Activated CD4-positive, alpha-beta T cell treated with anti-CD3 and anti-CD28 coated beads, Interleukin-2, amount 50 U/mL, for 1 hour (primary cell): ENCODE measurements at regions not wholly inside any gene's neighbourhood (a gene's known extent, or its start where the extent isn't known, plus 50 kb on each side); places are given as distances from the start of the nearest gene placed in this dataset.
"Not testable (repeated sequence)": the region's sequence is repeated elsewhere in the genome, so short reads cannot be mapped to it uniquely, and the experiment has no call there.

Source experiments
- DNase-seq: peaks from one replicate; pipeline ENCODE4 v3.0.0-alpha.2; 2020

GRCh38 chr17:20774472-20775135, 195.1 kb downstream of the CDRT15L2 start:
- DNase-seq: no peak

DNA sequence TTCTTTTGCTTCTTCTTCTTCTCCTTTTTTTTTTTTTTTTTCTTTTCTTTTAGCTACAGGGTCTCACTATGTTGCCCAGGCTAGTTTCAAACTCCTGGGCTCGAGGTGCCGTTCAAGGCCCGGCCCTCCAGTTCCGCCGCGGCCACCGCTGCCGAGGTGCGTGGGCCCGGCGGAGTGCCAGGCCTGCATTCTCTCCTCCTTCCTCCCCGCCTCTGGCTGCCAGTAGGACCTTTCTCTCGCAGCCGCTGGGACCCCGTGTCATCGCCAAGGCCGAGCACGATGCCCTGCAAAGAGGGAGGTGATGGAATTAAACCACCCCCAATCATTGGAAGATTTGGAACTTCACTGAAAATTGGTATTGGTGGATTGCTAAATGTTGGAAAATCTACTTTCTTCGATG, 195.8 kb downstream of the CDRT15L2 start:
- DNase-seq: no peak

DNA sequence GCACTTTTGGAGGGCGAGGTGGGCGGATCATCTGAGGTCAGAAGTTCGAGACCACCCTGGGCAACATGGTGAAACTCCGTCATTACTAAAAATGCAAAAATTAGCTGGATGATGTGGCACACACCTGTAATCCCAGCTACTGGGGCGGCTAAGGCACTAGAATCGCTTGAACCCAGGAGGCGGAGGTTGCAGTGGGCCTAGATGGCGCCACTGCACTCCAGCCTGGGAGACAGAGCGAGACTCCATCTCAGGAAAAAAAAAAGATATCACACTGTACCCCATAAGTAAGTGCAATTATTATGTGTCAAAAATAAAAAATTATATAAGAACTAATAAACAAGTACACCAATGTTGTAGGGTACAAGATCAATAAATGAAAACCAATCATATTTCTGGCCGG, 200.0 kb downstream of the CDRT15L2 start:
- no peak for DNase-seq

DNA sequence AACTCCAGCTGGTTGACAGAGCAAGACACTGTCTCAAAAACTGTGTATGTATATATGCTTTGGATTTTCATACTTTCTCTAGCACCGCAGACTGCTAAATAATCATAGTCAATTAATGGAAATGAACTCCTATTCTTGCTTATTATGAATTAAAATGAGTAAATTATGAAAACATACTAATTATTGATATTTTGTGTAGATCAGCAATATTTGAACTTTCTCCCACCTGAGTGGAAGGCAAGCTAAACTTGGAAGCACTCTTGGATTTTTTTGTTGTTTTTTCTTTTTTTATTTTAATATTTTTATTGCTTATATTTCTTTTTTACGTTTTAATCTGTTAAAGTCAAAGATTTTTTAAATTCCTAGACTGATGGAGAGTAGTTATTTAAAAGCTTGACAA, 201.7 kb downstream of the CDRT15L2 start:
- no peak for DNase-seq

GRCh38 chr17:20781869-20782268, 202.3 kb downstream of the CDRT15L2 start:
- DNase-seq: not testable (repeated sequence)

GRCh38 chr17:20783091-20783490, 203.6 kb downstream of the CDRT15L2 start:
- DNase-seq: no peak

DNA sequence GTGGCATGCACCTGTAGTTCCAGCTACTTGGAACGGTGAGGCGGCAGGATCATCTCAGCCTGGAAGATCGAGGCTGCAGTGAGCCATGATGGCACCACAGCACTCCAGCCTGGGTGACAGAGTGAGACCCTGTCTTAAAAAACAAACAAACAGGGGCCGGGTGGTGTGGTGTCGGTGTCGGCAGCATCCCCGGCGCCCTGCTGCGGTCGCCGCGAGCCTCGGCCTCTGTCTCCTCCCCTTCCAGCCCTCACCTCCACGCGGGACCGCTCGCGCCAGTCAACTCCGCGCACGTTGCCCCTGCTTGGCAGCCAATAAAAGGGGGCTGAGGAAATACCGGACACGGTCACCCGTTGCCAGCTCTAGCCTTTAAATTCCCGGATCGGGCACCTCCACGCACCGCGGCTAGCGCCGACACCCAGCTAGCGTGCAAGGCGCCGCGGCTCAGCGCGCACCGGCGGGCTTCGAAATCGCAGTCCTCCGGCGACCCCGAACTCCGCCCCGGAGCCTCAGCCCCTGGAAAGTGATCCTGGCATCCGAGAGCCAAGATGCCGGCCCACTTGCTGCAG, 204.7 kb downstream of the CDRT15L2 start:
- DNase-seq: no peak

- DNase-seq: no peak
Measured at GRCh38 chr17:20787281-20787680, 207.8 kb downstream of the CDRT15L2 start.

DNA sequence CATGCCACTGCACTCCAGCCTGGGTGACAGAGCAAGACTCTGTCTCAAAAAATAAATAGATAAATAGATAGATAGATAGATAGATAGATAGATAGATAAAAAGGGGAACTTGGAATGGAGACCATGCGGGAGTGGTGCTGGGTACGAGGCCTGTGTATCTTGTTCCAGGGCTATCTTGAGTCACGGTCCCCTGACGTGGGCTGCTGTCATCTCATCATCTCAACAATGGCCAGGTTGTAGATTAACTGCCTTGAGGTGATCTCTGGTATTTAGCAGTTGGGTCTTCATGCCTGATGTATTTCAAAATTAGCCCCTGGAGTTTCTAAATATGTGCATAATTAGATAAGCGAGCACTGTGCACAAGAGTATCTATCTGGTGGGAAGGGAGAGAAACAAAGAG, 212.1 kb downstream of the CDRT15L2 start:
- no peak for DNase-seq

GRCh38 chr17:20794532-20794931, 215.0 kb downstream of the CDRT15L2 start:
- DNase-seq: not testable (repeated sequence)

GRCh38 chr17:20797292-20797691, 217.8 kb downstream of the CDRT15L2 start:
- DNase-seq: no peak

- DNase-seq: no peak
Measured at GRCh38 chr17:20800146-20800545, 220.6 kb downstream of the CDRT15L2 start.

DNA sequence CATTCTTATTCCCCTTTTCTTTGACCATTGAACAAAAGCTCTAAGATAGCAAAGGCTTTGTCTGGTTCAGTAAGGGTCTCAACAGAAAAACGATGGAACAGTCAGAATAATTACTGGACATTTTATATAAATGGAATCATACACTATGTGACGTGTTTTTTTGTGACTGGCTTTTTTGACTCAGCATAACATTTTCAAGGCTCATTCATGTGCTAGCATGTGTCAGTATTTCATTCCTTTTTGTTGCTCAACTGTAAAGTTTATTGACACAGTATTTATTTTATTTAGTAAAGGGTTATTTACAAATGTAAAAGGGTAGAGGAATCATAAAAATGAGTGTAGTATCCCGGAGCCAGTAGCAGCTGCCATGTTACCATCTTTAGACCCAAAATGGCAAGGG, 226.2 kb downstream of the CDRT15L2 start:
- DNase-seq: no peak

GRCh38 chr17:20807566-20807965, 228.0 kb downstream of the CDRT15L2 start:
- DNase-seq: not testable (repeated sequence)

GRCh38 chr17:20815410-20815809, 227.4 kb downstream of the USP22 start:
- not testable (repeated sequence) for DNase-seq

GRCh38 chr17:20823905-20824304, 218.9 kb downstream of the USP22 start:
- DNase-seq: no peak

DNA sequence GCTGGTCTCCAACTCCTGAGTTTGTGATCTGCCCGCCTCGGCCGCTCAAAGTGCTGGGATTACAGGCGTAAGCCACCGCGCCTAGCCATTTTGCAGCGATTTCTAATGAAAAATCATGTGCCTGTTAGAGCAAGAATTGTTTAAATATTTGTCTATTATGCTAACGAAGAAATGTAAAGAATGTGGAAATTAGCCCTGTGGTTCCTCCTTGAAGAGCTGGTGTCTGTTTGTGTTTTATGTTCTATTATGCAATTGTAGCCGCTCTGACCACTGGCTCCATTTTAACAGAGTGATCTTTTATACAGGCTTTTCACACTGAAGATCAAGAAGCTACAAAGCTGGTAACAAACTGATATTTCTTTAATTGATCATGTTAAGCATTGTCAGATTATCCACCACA, 217.3 kb downstream of the USP22 start:
- DNase-seq: no peak

GRCh38 chr17:20840453-20840852, 202.4 kb downstream of the USP22 start:
- not testable (repeated sequence) for DNase-seq

GRCh38 chr17:20840987-20841865, 201.6 kb downstream of the USP22 start:
- not testable (repeated sequence) for DNase-seq

GRCh38 chr17:20842012-20842411, 200.8 kb downstream of the USP22 start:
- not testable (repeated sequence) for DNase-seq

GRCh38 chr17:20843261-20843660, 199.6 kb downstream of the USP22 start:
- DNase-seq: not testable (repeated sequence)

DNA sequence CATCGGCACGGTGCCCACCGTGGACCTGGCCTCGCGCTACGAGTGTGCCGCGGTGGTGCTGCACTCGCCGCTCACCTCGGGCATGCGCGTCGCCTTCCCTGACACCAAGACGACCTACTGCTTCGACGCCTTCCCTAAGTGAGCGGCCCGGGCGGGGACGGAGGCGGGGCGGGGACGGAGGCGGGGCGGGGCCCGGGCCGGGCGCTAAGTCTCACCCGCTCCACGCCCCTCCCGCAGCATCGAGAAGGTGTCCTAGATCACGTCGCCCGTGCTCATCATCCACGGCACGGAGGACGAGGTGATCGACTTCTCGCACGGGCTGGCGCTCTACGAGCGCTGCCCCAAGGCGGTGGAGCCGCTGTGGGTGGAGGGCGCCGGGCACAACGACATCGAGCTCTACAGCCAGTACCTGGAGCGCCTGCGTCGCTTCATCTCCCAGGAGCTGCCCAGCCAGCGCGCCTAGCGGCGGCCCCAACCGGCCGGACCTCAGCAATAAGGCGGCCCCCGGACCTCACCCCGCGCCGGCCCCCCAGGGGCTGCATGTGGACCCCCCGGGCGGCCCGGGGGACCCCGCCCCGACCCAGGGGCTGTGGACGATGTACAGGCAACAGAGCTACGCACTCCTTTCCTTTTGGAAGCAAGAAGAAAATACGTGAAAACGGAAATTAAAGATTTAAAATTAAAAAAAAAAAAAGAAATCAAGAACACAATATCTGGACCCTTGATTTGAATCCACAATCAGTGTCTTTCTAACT, 198.8 kb downstream of the USP22 start:
- DNase-seq: peak; percentile 16

GRCh38 chr17:20848869-20849443, 193.9 kb downstream of the USP22 start:
- DNase-seq: not testable (repeated sequence)
